ENCODE measurements at regions not wholly inside any gene's neighbourhood (a gene's known extent, or its start where the extent isn't known, plus 50 kb on each side); places are given as distances from the start of the nearest gene placed in this dataset.

DNA sequence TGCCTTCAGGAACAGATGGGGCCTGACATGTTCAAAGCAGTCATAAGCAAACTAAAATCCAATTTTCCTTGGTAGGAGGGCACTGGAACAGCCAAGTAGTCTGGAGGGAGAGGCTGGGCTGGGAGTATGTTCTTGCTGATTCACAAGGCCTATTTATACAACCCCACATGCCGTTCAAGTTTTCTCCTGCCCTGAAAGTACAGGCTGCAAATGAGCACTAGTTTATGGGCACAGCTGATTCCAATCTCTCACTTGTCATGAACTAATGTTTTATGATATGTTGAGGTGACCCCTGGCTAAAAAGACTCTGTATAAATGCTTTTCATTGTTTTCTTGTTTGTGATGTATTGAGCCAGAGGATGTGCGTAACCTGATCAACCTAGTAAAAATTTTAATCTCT is 183.4 kb upstream of the SRD5A2 start:
- Histone ChIP-seq H3K79me1 (ENCODE audit: low read depth in 1 of 2, low read length in 2 of 2) (no peaks in the 10 kb centered on the region), H3K27ac (ENCODE audit: insufficient read depth, low read length) (no peak overlapping the region), H4K5ac (ENCODE audit: low read depth, low read length) (no peak overlapping the region), H3K27me3 (ENCODE audit: control insufficient read depth, insufficient read depth, low read length) (no peaks in the 10 kb centered on the region), H3K36me3 (ENCODE audit: control insufficient read depth, insufficient read depth, low read length) (no peaks in the 10 kb centered on the region), H2AFZ (replicated peaks; ENCODE audit: low read length, poor library complexity) (no peak overlapping the region), H3K23ac (ENCODE audit: low read depth, low read length) (no peak overlapping the region), H2BK20ac (ENCODE audit: low read depth, low read length) (no peak overlapping the region), H3K14ac (replicated peaks; ENCODE audit: low read depth, low read length) (no peak overlapping the region), H4K91ac (ENCODE audit: insufficient read depth, low read depth, low read length) (no peak overlapping the region), H4K20me1 (ENCODE audit: insufficient read depth, low read length) (no peaks in the 10 kb centered on the region), H2AK9ac (replicated peaks; ENCODE audit: low read depth, low read length, poor library complexity) (no peak overlapping the region), H3K4me1 (ENCODE audit: control insufficient read depth, insufficient read depth, low read length) (no peaks in the 10 kb centered on the region), H2AK5ac (ENCODE audit: low read depth, low read length) (no peak overlapping the region), H3K4me3 (ENCODE audit: insufficient read depth, low read depth, low read length) (no peak overlapping the region), H3K9ac (ENCODE audit: low read depth, low read length) (no peak overlapping the region), H3K56ac (ENCODE audit: extremely low read depth, insufficient read depth, low read length) (no peak overlapping the region), H3K18ac (ENCODE audit: low read depth, low read length) (no peak overlapping the region), H2BK15ac (ENCODE audit: low read depth, low read length) (no peak overlapping the region), H3K9me3 (ENCODE audit: control insufficient read depth, insufficient read depth, low read length) (no peaks in the 10 kb centered on the region), H3K4ac (ENCODE audit: low read depth, low read length) (no peak overlapping the region), H2BK120ac (ENCODE audit: low read depth, low read length) (no peak overlapping the region), H3K9me1 (ENCODE audit: insufficient read depth, low read length) (no peaks in the 10 kb centered on the region), H4K8ac (ENCODE audit: low read depth in 2 of 2, low read length in 2 of 2) (no peak overlapping the region), H2BK5ac (ENCODE audit: low read depth, low read length, poor library complexity, severe bottlenecking) (no peak overlapping the region), H3K4me2 (ENCODE audit: low read depth, low read length) (no peak overlapping the region)
- ATAC-seq (ENCODE audit: low read depth) (no peak), DNase-seq (no peak)
- CTCF ChIA-PET = no interaction called here
- no peak for TF ChIP-seq MAFK (IDR thresholded peaks at IDR 0.05; ENCODE audit: low read depth, low read length)
- TF ChIP-seq, protein P1, sequence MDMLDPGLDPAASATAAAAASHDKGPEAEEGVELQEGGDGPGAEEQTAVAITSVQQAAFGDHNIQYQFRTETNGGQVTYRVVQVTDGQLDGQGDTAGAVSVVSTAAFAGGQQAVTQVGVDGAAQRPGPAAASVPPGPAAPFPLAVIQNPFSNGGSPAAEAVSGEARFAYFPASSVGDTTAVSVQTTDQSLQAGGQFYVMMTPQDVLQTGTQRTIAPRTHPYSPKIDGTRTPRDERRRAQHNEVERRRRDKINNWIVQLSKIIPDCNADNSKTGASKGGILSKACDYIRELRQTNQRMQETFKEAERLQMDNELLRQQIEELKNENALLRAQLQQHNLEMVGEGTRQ (IDR thresholded peaks at IDR 0.05; ENCODE audit: low read depth, low read length) = no peak
- POLR2A ChIA-PET (ENCODE audit: unreplicated experiment) = no interaction called here
- BruUV-seq (replicated peaks) = no TSS peak
- intact Hi-C loops (cut with micrococcal nuclease) = no loop called here
- dilution Hi-C loops (cut with HindIII; ENCODE audit: low sequenced_read_pairs, unreplicated experiment) = no loop called here
- no CpG with 5 or more reads among the region's 2 CpGs for WGBS, 2 experiments (ENCODE audit: extremely low coverage in 2 of 2, insufficient read length in 1 of 2)
- in situ Hi-C loops (cut with MboI; ENCODE audit: low sequenced_read_pairs) = no loop called here

All from IMR-90 (cell line).